ENCODE measurements at regions not wholly inside any gene's neighbourhood (a gene's known extent, or its start where the extent isn't known, plus 50 kb on each side); places are given as distances from the start of the nearest gene placed in this dataset.

- DNase-seq, result peak; percentile 9
These were observed 178.1 kb downstream of the FGF1 start for GRCh38 chr5:142507531-142508372.

- DNase-seq, result peak; percentile 8
These were observed 179.1 kb downstream of the FGF1 start for GRCh38 chr5:142506756-142507155.

- DNase-seq, result no peak
These were observed 179.8 kb downstream of the FGF1 start for GRCh38 chr5:142506046-142506445.

GRCh38 chr5:142501890-142502289, 177.1 kb upstream of the SPRY4 start:
- DNase-seq, result no peak

GRCh38 chr5:142500227-142500905, 175.5 kb upstream of the SPRY4 start:
- DNase-seq, result no peak

GRCh38 chr5:142499591-142500226, 174.9 kb upstream of the SPRY4 start:
- DNase-seq, result no peak

GRCh38 chr5:142498298-142498697, 173.5 kb upstream of the SPRY4 start:
- DNase-seq, result no peak

- no peak for DNase-seq
These were observed 170.7 kb upstream of the SPRY4 start for GRCh38 chr5:142495531-142495930.

GRCh38 chr5:142493875-142494518, 169.2 kb upstream of the SPRY4 start:
- DNase-seq, result no peak

- no peak for DNase-seq
These were observed 168.0 kb upstream of the SPRY4 start for GRCh38 chr5:142492781-142493281.

- no peak for DNase-seq
These were observed 166.9 kb upstream of the SPRY4 start for GRCh38 chr5:142491679-142492078.

GRCh38 chr5:142491270-142491669, 166.4 kb upstream of the SPRY4 start:
- DNase-seq, result no peak

GRCh38 chr5:142486581-142486980, 161.8 kb upstream of the SPRY4 start:
- DNase-seq, result no peak

- no peak for DNase-seq
These were observed 161.2 kb upstream of the SPRY4 start for GRCh38 chr5:142486020-142486419.

GRCh38 chr5:142484821-142485387, 160.1 kb upstream of the SPRY4 start:
- DNase-seq, result no peak

- DNase-seq, result no peak
These were observed 157.4 kb upstream of the SPRY4 start for GRCh38 chr5:142482207-142482606.

- DNase-seq, result no peak
These were observed 156.6 kb upstream of the SPRY4 start for GRCh38 chr5:142481410-142481809.

- no peak for DNase-seq
These were observed 155.2 kb upstream of the SPRY4 start for GRCh38 chr5:142479854-142480519.

- DNase-seq, result no peak
These were observed 154.3 kb upstream of the SPRY4 start for GRCh38 chr5:142479150-142479549.

- DNase-seq, result no peak
These were observed 153.3 kb upstream of the SPRY4 start for GRCh38 chr5:142478113-142478512.

GRCh38 chr5:142475102-142475513, 150.3 kb upstream of the SPRY4 start:
- no peak for DNase-seq

- no peak for DNase-seq
These were observed 149.7 kb upstream of the SPRY4 start for GRCh38 chr5:142474431-142475094.

All from stimulated activated CD4-positive, alpha-beta T cell treated with anti-CD3 and anti-CD28 coated beads, Interleukin-1b, Interleukin-23, amount 100 ng/mL, for 48 hours (primary cell).